ENCODE measurements at regions not wholly inside any gene's neighbourhood (a gene's known extent, or its start where the extent isn't known, plus 50 kb on each side); places are given as distances from the start of the nearest gene placed in this dataset.

GRCh38 chr5:163244445-163244987 lies 192.9 kb upstream of the CCNG1 start:
- BruUV-seq (replicated peaks), result no TSS peak
- no peaks in the 10 kb centered on the region for H3K9me3 ChIP-seq
- intact Hi-C loops (cut with micrococcal nuclease; ENCODE audit: unreplicated experiment), result no loop called here

GRCh38 chr5:163245584-163245983 lies 191.8 kb upstream of the CCNG1 start:
- H3K27ac Mint-ChIP-seq (ENCODE audit: unreplicated experiment), result no peak overlapping the region
- DNase-seq, result no peak
- POLR2A ChIA-PET, result no interaction called here
- no TSS peak for BruUV-seq (replicated peaks)
- Histone ChIP-seq H3K27me3 (replicated peaks; ENCODE audit: control insufficient read depth, insufficient read depth, low read length) (no peaks in the 10 kb centered on the region; the same call in 1 of the 2 replicates), H3K4me1 (no peaks in the 10 kb centered on the region), H3K36me3 (ENCODE audit: control insufficient read depth, insufficient read depth, low read length) (no peaks in the 10 kb centered on the region), H3K9me3 (no peaks in the 10 kb centered on the region), H3K4me3 (ENCODE audit: low read depth, low read length) (no peak overlapping the region)
- TF ChIP-seq CTCF (IDR thresholded peaks at IDR 0.05; ENCODE audit: insufficient read depth in 1 of 2, low read depth in 1 of 2, low read length in 1 of 2, severe bottlenecking in 1 of 2, unreplicated experiment in 1 of 2), result no peak
- no peak overlapping the region for H3K4me3 Mint-ChIP-seq (ENCODE audit: unreplicated experiment)
- no peaks in the 10 kb centered on the region for H3K9me3 Mint-ChIP-seq (ENCODE audit: unreplicated experiment)
- CTCF ChIA-PET, result no interaction called here
- no peaks in the 10 kb centered on the region for H3K36me3 Mint-ChIP-seq (ENCODE audit: insufficient read depth, unreplicated experiment)
- no peaks in the 10 kb centered on the region for H3K4me1 Mint-ChIP-seq (ENCODE audit: low read depth, unreplicated experiment)
- intact Hi-C loops (cut with micrococcal nuclease; ENCODE audit: unreplicated experiment), result no loop called here
- H3K27me3 Mint-ChIP-seq (ENCODE audit: insufficient read depth, unreplicated experiment), result no peaks in the 10 kb centered on the region

More at GRCh38 chr5:163244445-163244987, 192.9 kb upstream of the CCNG1 start:
- H3K36me3 Mint-ChIP-seq (ENCODE audit: insufficient read depth, unreplicated experiment), result no peaks in the 10 kb centered on the region
- H3K9me3 Mint-ChIP-seq (ENCODE audit: unreplicated experiment), result no peaks in the 10 kb centered on the region
- Histone ChIP-seq H3K36me3 (ENCODE audit: control insufficient read depth, insufficient read depth, low read length) (no peaks in the 10 kb centered on the region), H3K27me3 (replicated peaks; ENCODE audit: control insufficient read depth, insufficient read depth, low read length) (no peaks in the 10 kb centered on the region; the same call in 1 of the 2 replicates), H3K4me3 (ENCODE audit: low read depth, low read length) (no peak overlapping the region), H3K4me1 (no peaks in the 10 kb centered on the region)
- no peaks in the 10 kb centered on the region for H3K27me3 Mint-ChIP-seq (ENCODE audit: insufficient read depth, unreplicated experiment)
- TF ChIP-seq CTCF (IDR thresholded peaks at IDR 0.05; ENCODE audit: insufficient read depth in 1 of 2, low read depth in 1 of 2, low read length in 1 of 2, severe bottlenecking in 1 of 2, unreplicated experiment in 1 of 2), result no peak
- DNase-seq, result no peak
- no peak overlapping the region for H3K27ac Mint-ChIP-seq (ENCODE audit: unreplicated experiment)
- no peak overlapping the region for H3K4me3 Mint-ChIP-seq (ENCODE audit: unreplicated experiment)
- no peaks in the 10 kb centered on the region for H3K4me1 Mint-ChIP-seq (ENCODE audit: low read depth, unreplicated experiment)
- ChIA-PET CTCF (no interaction called here), POLR2A (no interaction called here)

GRCh38 chr5:163248333-163248732 lies 189.1 kb upstream of the CCNG1 start:
- no peaks in the 10 kb centered on the region for H3K4me1 ChIP-seq
- ChIA-PET POLR2A (no interaction called here), CTCF (no interaction called here)
- TF ChIP-seq CTCF (IDR thresholded peaks at IDR 0.05; ENCODE audit: insufficient read depth in 1 of 2, low read depth in 1 of 2, low read length in 1 of 2, severe bottlenecking in 1 of 2, unreplicated experiment in 1 of 2), result no peak
- DNase-seq, result no peak
- H3K9me3 Mint-ChIP-seq (ENCODE audit: unreplicated experiment), result no peaks in the 10 kb centered on the region
- intact Hi-C loops (cut with micrococcal nuclease; ENCODE audit: unreplicated experiment), result no loop called here
- no peaks in the 10 kb centered on the region for H3K4me1 Mint-ChIP-seq (ENCODE audit: low read depth, unreplicated experiment)
- no peak overlapping the region for H3K4me3 Mint-ChIP-seq (ENCODE audit: unreplicated experiment)
- no peaks in the 10 kb centered on the region for H3K36me3 Mint-ChIP-seq (ENCODE audit: insufficient read depth, unreplicated experiment)
- no peak overlapping the region for H3K4me3 ChIP-seq (ENCODE audit: low read depth, low read length)
- BruUV-seq (replicated peaks), result no TSS peak
- no peaks in the 10 kb centered on the region; the same call in 1 of the 2 replicates for H3K27me3 ChIP-seq (replicated peaks; ENCODE audit: control insufficient read depth, insufficient read depth, low read length)
- H3K36me3 ChIP-seq (ENCODE audit: control insufficient read depth, insufficient read depth, low read length), result no peaks in the 10 kb centered on the region
- H3K27me3 Mint-ChIP-seq (ENCODE audit: insufficient read depth, unreplicated experiment), result peaks cover 5% of the 10 kb centered on the region
- no peaks in the 10 kb centered on the region for H3K9me3 ChIP-seq
- no peak overlapping the region for H3K27ac Mint-ChIP-seq (ENCODE audit: unreplicated experiment)

Measured in Caco-2 (cell line).